Fibroblast of villous mesenchyme (primary cell): ENCODE measurements at regions not wholly inside any gene's neighbourhood (a gene's known extent, or its start where the extent isn't known, plus 50 kb on each side); places are given as distances from the start of the nearest gene placed in this dataset.
A peak's percentile ranks its signal among the peaks of the same experiment; 100 is the strongest.

ENCODE experiments used
- DNase-seq: peaks from one replicate; pipeline ENCODE4 v3.0.0-alpha.2; 2010; ENCODE audit warnings: low read depth
- H3K4me3 ChIP-seq: 2 replicates; pipeline ENCODE4 v1.5.1; 2011; ENCODE audit warnings: low read depth, mild to moderate bottlenecking, low read length
- TF ChIP-seq, protein P1 (sequence below): IDR thresholded peaks from 2 replicates; pipeline ENCODE4 v1.5.1; 2012; ENCODE audit warnings: low read depth, mild to moderate bottlenecking, low read length; ENCODE audit not compliant: insufficient read depth

- peak; percentile 70 for DNase-seq
- no peak overlapping the region for H3K4me3 ChIP-seq
- TF ChIP-seq, protein P1, sequence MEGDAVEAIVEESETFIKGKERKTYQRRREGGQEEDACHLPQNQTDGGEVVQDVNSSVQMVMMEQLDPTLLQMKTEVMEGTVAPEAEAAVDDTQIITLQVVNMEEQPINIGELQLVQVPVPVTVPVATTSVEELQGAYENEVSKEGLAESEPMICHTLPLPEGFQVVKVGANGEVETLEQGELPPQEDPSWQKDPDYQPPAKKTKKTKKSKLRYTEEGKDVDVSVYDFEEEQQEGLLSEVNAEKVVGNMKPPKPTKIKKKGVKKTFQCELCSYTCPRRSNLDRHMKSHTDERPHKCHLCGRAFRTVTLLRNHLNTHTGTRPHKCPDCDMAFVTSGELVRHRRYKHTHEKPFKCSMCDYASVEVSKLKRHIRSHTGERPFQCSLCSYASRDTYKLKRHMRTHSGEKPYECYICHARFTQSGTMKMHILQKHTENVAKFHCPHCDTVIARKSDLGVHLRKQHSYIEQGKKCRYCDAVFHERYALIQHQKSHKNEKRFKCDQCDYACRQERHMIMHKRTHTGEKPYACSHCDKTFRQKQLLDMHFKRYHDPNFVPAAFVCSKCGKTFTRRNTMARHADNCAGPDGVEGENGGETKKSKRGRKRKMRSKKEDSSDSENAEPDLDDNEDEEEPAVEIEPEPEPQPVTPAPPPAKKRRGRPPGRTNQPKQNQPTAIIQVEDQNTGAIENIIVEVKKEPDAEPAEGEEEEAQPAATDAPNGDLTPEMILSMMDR = peak; percentile 50
These were observed 911.9 kb downstream of the METTL15 start for GRCh38 chr11:29019960-29020683.

GRCh38 chr11:29018631-29019030 is 910.4 kb downstream of the METTL15 start:
- peak; percentile 77 for DNase-seq
- TF ChIP-seq, protein P1 = no peak
- H3K4me3 ChIP-seq = no peak overlapping the region

DNA sequence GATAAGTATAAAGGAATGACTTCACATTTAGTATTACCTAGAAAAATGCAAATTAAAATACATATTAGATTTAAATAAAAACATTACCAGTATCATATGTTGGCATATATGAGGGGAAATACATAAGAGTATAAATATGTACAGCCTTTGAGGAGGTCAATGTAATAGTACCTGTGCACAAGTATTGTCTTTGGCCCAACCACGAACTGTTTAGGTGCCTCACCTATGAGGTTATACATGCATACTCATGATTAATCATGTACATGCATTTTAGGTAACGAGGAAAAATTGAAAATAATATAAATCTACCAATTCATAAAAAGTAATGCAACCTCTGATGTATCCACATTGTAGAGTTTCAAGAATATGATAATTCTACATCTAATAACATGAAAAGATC is 909.8 kb downstream of the METTL15 start:
- H3K4me3 ChIP-seq = no peak overlapping the region
- TF ChIP-seq, protein P1 = no peak
- no peak for DNase-seq

GRCh38 chr11:29012507-29012906 is 904.3 kb downstream of the METTL15 start:
- TF ChIP-seq, protein P1 = no peak
- DNase-seq = no peak
- H3K4me3 ChIP-seq = no peak overlapping the region

DNA sequence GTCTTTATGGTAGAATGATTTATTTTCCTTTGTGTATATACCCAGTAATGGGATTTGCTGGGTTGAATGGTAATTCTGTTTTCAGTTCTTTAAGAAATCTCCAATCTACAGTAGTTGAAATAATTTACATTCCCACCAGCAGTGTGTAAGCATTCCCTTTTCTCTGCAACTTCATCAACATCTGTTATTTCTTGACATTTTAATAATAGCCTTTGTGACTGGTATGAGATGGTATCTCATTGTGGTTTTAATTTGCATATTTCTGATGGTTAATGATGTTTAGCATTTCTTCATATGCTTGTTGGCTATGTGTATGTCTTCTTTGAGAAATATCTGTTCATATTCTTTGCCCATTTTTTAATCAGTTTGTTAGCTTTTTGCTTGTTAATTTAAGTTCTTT is 901.2 kb downstream of the METTL15 start:
- TF ChIP-seq, protein P1 = no peak
- no peak overlapping the region for H3K4me3 ChIP-seq
- DNase-seq = peak; percentile 38

DNA sequence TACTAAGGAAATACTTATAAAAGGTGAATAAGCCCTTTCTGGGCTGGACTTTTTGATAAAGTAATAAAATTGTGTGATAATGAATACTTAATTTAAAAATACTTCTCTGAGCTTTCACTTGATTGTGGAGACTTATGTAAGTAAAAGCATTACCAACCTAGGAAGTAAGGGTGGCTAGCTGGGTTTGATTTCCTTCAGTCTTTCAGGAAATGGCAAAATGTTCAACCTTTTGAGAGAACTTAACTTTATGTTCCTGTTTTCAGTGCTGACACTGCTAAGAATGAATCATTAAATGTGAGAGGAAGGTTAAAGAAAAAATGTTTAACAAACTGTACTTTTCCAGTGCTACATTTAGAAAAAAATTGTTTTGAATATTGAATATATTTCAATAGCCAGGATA is 900.3 kb downstream of the METTL15 start:
- TF ChIP-seq, protein P1 = no peak
- DNase-seq = no peak

GRCh38 chr11:29006668-29007067 is 898.5 kb downstream of the METTL15 start:
- DNase-seq = no peak
- TF ChIP-seq, protein P1 = no peak
- no peak overlapping the region for H3K4me3 ChIP-seq

More for the DNA sequence above, 900.3 kb downstream of the METTL15 start:
- H3K4me3 ChIP-seq = no peak overlapping the region
